ENCODE measurements at regions not wholly inside any gene's neighbourhood (a gene's known extent, or its start where the extent isn't known, plus 50 kb on each side); places are given as distances from the start of the nearest gene placed in this dataset.

DNA sequence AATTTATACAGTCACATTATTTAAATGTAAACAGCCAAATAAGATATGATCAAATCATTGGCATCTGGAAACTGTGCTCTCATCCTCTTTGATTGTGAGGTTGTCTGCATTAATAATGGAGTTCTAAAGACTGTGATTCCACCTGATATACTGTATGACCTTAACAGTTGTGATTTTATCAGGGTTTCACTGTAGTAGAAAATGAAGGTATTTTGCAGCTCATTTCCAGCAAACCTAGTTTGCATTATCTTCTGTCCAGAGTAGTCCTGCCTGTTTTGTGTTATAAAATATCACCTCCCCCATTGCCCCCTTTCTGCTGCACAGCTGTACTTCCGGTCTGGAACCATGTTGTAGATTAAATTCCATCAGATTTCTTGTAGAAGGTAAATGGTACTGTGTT lies 731.6 kb upstream of the FANCL start:
- TF ChIP-seq CTCF (IDR thresholded peaks at IDR 0.05; ENCODE audit: insufficient read depth, low read length, poor library complexity, severe bottlenecking): no peak
- no peak for TF ChIP-seq EZH2phosphoT487 (conservative IDR thresholded peaks at IDR 0.05; ENCODE audit: low read length)
- H3K79me2 ChIP-seq (ENCODE audit: insufficient read depth, low read length): no peaks in the 10 kb centered on the region
- H2AFZ ChIP-seq (ENCODE audit: low read depth, low read length, severe bottlenecking): no peak overlapping the region
- no peak overlapping the region for H3K4me3 ChIP-seq (ENCODE audit: insufficient read depth, low read length, poor library complexity, severe bottlenecking)
- no peaks in the 10 kb centered on the region for H3K27me3 ChIP-seq (ENCODE audit: low read length)
- H3K27ac ChIP-seq (ENCODE audit: low read depth, low read length): no peak overlapping the region
- no peak overlapping the region for H3K4me2 ChIP-seq (ENCODE audit: low read depth, low read length, poor library complexity, severe bottlenecking)
- H3K9me3 ChIP-seq (ENCODE audit: insufficient read depth, low read length): no peaks in the 10 kb centered on the region
- no peak overlapping the region for H3K9ac ChIP-seq (ENCODE audit: low read length)
- H4K20me1 ChIP-seq (ENCODE audit: low read depth, low read length): no peaks in the 10 kb centered on the region
- no peaks in the 10 kb centered on the region for H3K36me3 ChIP-seq (ENCODE audit: low read length)
- no peaks in the 10 kb centered on the region for H3K9me2 ChIP-seq (replicated peaks; ENCODE audit: insufficient read depth, low read length)
- no peaks in the 10 kb centered on the region for H3F3A ChIP-seq (ENCODE audit: insufficient read depth)

- H3K79me2 ChIP-seq (ENCODE audit: insufficient read depth, low read length): no peaks in the 10 kb centered on the region
- no peaks in the 10 kb centered on the region for H3K9me3 ChIP-seq (ENCODE audit: insufficient read depth, low read length)
- TF ChIP-seq CTCF (IDR thresholded peaks at IDR 0.05; ENCODE audit: insufficient read depth, low read length, poor library complexity, severe bottlenecking): no peak
- TF ChIP-seq EZH2phosphoT487 (conservative IDR thresholded peaks at IDR 0.05; ENCODE audit: low read length): no peak
- H3F3A ChIP-seq (ENCODE audit: insufficient read depth): no peaks in the 10 kb centered on the region
- H3K9me2 ChIP-seq (replicated peaks; ENCODE audit: insufficient read depth, low read length): no peaks in the 10 kb centered on the region
- H3K36me3 ChIP-seq (ENCODE audit: low read length): no peaks in the 10 kb centered on the region
- H3K27ac ChIP-seq (ENCODE audit: low read depth, low read length): no peak overlapping the region
- no peak overlapping the region for H2AFZ ChIP-seq (ENCODE audit: low read depth, low read length, severe bottlenecking)
- H3K9ac ChIP-seq (ENCODE audit: low read length): no peak overlapping the region
- H4K20me1 ChIP-seq (ENCODE audit: low read depth, low read length): no peaks in the 10 kb centered on the region
- H3K4me3 ChIP-seq (ENCODE audit: insufficient read depth, low read length, poor library complexity, severe bottlenecking): no peak overlapping the region
- no peaks in the 10 kb centered on the region for H3K27me3 ChIP-seq (ENCODE audit: low read length)
- no peak overlapping the region for H3K4me2 ChIP-seq (ENCODE audit: low read depth, low read length, poor library complexity, severe bottlenecking)
These were observed 730.6 kb upstream of the FANCL start for GRCh38 chr2:58971511-58972360.

GRCh38 chr2:58970365-58970764 lies 729.2 kb upstream of the FANCL start:
- no peaks in the 10 kb centered on the region for H4K20me1 ChIP-seq (ENCODE audit: low read depth, low read length)

More at GRCh38 chr2:58970365-58970764, 729.2 kb upstream of the FANCL start:
- no peak overlapping the region for H3K9ac ChIP-seq (ENCODE audit: low read length)
- no peak overlapping the region for H3K4me3 ChIP-seq (ENCODE audit: insufficient read depth, low read length, poor library complexity, severe bottlenecking)
- H3K9me3 ChIP-seq (ENCODE audit: insufficient read depth, low read length): no peaks in the 10 kb centered on the region
- H3K27me3 ChIP-seq (ENCODE audit: low read length): no peaks in the 10 kb centered on the region
- no peak overlapping the region for H3K4me2 ChIP-seq (ENCODE audit: low read depth, low read length, poor library complexity, severe bottlenecking)
- H3K36me3 ChIP-seq (ENCODE audit: low read length): no peaks in the 10 kb centered on the region
- TF ChIP-seq EZH2phosphoT487 (conservative IDR thresholded peaks at IDR 0.05; ENCODE audit: low read length): no peak
- TF ChIP-seq CTCF (IDR thresholded peaks at IDR 0.05; ENCODE audit: insufficient read depth, low read length, poor library complexity, severe bottlenecking): no peak
- H3F3A ChIP-seq (ENCODE audit: insufficient read depth): no peaks in the 10 kb centered on the region
- H3K27ac ChIP-seq (ENCODE audit: low read depth, low read length): no peak overlapping the region
- no peak overlapping the region for H2AFZ ChIP-seq (ENCODE audit: low read depth, low read length, severe bottlenecking)
- no peaks in the 10 kb centered on the region for H3K9me2 ChIP-seq (replicated peaks; ENCODE audit: insufficient read depth, low read length)
- H3K79me2 ChIP-seq (ENCODE audit: insufficient read depth, low read length): no peaks in the 10 kb centered on the region
